NCI-H1436 (cell line): ENCODE measurements at regions not wholly inside any gene's neighbourhood (a gene's known extent, or its start where the extent isn't known, plus 50 kb on each side); places are given as distances from the start of the nearest gene placed in this dataset.
"Not testable (repeated sequence)": the region's sequence is repeated elsewhere in the genome, so short reads cannot be mapped to it uniquely, and the experiment has no call there.

Source experiments
- DNase-seq: peaks from one replicate; lab custom pipeline; 2025; lab: John Stamatoyannopoulos, UW

DNA sequence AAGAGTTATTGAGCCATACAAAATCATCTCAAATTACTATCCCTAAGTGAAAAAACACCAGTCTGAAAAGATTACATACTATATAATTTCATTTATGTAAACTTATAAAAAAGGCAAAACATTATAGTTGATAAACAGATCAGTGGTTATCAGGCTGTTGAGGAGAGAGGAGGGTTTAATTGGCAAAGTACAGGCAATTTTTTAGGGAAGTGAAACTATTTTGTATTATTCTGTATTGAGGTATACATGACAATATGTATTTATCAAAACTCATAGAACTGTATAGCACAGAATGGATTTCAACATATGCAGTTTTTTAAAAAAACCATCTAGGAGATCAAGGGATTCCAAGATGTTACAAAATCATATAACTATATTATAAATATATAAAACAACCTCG is 403.7 kb downstream of the LTN1 start:
- DNase-seq, result no peak

- DNase-seq, result no peak
Observed at GRCh38 chr21:28587748-28588147, 404.9 kb downstream of the LTN1 start.

GRCh38 chr21:28581976-28582375 is 410.7 kb downstream of the LTN1 start:
- no peak for DNase-seq

GRCh38 chr21:28581311-28581731 is 411.4 kb downstream of the LTN1 start:
- not testable (repeated sequence) for DNase-seq

DNA sequence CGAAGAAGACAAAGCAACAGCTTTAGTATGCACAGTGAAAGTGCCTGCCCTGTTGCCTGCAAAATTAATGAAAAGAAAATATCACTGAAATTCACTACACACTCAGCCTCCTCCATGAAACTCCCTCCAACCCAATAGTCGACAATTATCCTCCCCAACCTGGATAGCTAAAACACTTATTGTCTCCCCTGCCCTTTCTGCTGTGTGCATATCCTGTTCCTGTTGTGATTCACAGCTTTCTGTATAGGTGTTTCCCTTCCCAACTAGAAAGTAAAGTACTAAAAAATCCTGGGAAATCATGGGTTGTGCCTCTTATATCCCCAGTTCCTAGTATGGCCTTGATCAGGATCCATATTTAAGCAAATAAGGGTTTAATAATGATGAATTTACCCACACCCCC is 412.1 kb downstream of the LTN1 start:
- DNase-seq, result no peak

DNA sequence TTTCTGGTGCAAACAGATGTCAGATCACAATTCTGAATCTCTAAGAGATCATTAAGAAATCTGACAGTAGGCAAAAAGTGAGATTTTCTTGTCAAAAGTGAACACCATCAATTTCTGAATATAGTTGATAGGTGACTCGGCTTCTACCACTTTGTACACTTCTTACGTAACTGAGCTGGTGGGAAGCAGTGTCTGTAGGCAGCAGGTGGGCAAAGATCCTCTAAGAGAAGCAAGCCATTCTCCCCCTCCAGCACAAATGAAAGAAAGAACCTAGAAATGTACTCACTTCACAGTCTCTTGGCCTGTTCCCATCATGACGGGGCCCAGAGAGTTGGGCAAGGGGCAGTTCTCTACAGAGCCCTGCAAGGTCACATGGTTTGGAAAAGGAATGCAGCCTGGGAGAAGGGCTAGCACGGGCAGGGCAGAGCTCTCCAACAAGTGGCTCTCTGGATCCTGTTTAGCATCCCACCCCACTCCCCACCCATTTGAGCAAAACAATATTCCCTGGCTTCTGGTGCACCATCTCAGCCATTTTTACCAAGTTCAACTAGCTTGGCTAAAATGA is 412.6 kb downstream of the LTN1 start:
- DNase-seq, result no peak

GRCh38 chr21:28568692-28569091 is 424.0 kb downstream of the LTN1 start:
- no peak for DNase-seq

DNA sequence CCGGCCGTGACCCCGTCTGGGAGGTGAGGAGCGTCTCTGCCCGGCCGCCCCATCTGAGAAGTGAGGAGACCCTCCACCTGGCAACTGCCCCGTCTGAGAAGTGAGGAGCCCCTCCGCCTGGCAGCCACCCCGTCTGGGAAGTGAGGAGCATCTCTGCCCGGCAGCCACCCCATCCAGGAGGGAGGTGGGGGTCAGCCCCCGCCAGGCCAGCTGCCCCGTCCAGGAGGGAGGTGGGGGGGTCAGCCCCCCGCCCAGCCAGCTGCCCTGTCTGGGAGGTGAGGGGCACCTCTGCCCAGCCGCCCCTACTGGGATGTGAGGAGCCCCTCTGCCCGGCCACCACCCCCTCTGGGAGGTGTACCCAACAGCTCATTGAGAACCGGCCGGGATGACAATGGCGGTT is 428.7 kb downstream of the LTN1 start:
- DNase-seq, result not testable (repeated sequence)

DNA sequence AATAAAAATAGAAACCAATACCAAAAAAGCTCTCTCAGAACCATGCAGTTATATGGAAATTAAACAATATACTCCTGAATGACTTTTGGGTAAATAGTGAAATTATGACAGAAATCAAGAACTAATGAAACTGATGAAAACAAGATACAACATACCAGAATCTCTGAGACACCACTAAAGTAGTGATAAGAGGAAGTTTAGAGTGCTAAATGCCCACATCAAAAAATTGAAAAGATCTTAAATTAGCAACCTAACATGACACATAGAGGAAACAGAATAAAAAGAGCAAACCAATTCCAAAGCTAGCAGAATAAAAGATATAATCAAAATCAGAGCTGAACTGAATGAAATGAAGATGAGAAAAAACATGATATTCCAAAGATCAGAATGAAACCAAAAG is 430.9 kb downstream of the LTN1 start:
- DNase-seq, result no peak

DNA sequence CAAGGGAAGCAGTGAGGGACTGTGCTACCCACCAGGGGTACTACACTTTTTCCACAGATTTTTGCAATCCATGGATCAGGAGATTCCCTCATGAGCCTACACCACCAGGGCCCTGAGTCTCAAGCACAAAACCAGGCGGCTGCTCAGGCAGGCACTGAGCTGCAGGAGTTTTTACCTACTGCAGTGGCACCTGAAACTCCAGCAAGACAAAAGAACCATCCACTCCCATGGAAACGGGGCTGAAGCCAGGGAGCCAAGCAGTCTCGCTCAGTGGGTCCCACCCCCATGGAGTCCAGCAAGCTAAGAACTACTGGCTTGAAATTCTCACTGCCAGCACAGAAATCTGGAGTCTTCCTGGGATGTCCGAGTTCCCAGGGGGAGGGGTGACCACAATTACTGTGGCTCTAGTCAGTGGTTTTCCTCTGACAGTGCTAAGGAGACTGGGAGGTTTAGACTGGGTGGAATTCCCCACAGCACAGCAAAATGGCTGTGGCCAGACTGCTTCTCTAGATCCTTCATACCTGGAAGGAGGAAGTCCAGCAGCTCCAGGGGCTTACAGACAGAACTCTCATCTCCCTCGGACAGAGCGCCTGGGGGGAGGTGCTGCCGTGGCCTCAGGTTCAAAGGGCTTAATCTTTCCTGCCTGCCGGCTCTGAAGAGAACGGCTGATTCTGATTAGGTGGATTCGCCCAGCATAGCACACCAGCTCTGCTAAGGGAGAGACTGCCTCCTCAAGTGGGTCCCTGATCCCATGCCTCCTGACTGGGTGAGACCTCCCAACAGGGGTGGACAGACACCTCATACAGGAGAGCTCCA is 437.8 kb downstream of the LTN1 start:
- DNase-seq, result no peak

- no peak for DNase-seq
Observed at GRCh38 chr21:28550057-28550825, 442.4 kb downstream of the LTN1 start.

- no peak for DNase-seq
Observed at GRCh38 chr21:28548291-28548690, 444.4 kb downstream of the LTN1 start.

GRCh38 chr21:28547766-28548165 is 444.9 kb downstream of the LTN1 start:
- DNase-seq, result no peak

DNA sequence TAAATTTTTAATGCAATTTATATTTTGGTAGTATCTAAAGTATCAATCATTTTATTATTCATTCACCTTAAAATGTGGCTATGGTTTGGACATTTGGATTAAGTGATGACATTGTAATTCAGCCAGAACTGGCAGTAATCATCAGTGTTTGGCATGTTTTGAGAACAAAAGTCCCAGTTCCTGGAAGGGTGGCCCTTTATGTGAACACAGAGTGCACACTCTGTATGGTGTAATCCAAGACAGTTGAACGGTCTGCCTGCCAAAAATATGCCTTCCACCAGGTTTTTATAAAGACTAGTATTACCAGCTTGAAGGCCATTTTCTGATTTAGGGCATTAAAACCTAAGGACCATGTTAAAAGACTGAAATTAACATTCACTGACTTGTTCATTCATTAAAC is 448.7 kb downstream of the LTN1 start:
- DNase-seq, result no peak

DNA sequence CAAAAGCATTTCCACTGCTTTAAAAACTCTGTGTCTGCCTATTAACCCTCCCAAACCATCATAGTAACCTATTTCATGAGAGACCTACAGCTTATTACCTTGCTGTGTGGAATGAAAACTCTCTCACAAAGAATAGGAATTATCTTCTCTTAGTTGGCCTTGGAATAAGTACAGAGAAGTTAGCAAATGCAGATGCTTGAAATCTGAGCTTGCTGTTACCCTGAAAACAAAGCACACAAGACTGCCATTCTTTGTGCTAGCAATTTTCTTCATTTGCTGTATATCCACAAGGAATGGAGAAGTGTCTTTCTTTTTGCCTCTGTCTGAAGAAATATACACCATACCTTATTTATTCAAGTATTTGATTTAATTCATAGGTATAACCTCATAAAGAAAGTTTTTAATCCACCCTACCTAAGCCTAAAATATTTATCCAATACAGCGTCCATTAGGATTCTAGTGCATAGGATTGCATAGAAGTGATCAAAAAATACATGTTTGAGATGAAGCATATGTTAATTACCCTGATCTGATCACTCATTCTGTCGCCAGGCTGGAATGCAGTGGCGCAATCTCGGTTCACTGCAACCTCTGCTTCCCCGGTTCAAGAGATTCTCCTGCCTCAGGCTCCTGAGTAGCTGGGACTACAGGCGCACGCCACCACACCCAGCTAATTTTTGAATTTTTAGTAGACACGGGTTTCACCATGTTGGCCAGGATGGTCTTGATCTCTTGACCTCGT is 451.1 kb downstream of the LTN1 start:
- DNase-seq, result no peak

DNA sequence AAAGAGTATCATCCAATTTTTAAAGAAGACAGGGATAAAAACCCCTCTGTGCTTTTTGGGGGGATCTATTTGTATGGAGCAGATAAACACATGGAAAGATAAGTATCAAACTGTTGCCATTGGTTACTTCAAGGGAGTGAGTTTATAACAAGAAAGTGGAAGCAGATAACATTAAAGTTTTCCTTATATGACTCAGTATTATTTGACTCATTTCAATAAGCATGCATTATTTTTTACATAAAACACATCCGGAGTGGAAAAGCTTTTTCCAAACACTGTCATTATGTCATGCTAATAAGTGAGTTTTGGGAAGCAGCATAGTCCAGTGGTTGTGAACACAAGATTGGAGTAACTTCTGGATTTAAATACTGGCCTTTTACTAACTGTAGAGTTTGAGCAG is 452.2 kb downstream of the LTN1 start:
- no peak for DNase-seq

DNA sequence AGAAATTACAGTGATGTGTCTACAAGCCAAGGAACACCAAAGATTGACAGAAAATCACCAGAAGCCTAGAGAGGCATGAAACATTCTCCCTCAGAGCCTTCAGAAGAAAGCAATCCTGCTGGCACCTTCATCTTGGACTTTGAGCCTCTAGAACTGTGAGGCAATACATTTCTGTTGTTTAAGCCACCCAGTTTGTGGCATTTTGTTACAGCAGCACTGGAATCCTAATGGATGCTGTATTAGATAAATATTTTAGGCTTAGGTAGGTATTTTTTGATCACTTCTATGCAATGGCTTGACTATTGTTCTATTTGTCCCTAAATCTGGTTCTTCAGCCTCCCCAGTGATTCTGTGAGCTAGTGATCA is 453.1 kb downstream of the LTN1 start:
- no peak for DNase-seq

DNA sequence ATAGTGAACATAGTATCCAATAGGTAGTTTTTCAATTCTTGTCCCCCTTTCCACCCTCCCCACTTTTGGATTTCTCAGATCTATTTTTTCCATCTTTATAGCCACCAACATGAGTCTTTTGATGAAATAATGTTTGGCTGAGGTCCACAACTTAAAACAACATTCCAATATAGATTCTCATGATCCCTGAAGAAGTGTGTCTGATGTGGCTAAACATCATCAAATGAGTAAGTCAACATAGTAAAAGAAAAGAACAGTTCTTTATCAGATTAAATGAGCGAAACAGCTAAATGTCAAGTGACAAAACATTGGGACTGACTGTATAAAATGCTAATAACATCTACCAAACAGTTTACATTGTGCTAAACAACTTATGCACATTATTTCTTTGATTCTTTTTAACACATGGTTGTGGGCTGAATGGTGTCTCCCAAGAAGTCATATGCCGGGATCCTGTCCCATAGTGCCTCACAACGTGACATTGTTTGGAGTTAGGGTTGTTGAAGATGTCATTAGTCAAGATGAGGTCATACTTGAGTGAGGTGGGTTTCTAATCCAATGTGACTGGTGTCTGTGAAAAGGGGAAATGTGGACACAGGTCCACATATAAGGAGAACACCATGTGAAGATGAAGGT is 453.6 kb downstream of the LTN1 start:
- DNase-seq, result no peak

- DNase-seq, result no peak
Observed at GRCh38 chr21:28537371-28538079, 455.2 kb downstream of the LTN1 start.

- DNase-seq, result no peak
Observed at GRCh38 chr21:28532446-28532845, 460.2 kb downstream of the LTN1 start.

DNA sequence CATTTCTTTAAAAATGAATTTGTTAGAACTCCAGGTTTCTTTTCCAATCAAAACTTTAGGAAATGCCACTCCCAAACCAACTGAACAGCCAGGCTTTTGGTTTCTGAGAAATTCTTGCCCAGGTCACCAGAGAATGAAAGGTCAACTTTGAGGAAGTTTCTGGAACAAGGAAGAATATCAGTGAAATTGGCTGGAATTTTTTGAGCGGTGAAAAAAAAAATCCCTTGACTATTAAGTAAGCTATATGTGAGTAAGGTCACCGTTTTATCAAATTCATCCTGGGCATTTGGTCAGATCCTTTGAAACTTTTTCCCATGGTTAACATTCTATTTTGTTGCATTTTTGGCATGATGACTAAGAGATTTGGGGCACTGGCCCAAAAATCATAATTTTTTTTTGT is 469.3 kb downstream of the LTN1 start:
- DNase-seq, result no peak
